HUDEP-2 (cell line): ENCODE measurements at regions not wholly inside any gene's neighbourhood (a gene's known extent, or its start where the extent isn't known, plus 50 kb on each side); places are given as distances from the start of the nearest gene placed in this dataset.

Experiments used
- DNase-seq, 76 experiments: peaks; one replicate each; lab custom pipeline; 2025; ENCODE audit not compliant: unreplicated experiment in 76 of 76; lab: John Stamatoyannopoulos, UW

GRCh38 chr10:44593952-44594351 is 209.1 kb upstream of the CXCL12 start:
- no peak for DNase-seq

- no peak for DNase-seq
Measured at GRCh38 chr10:44607116-44607515, 222.2 kb upstream of the CXCL12 start.

- no peak for DNase-seq
Measured at GRCh38 chr10:44618910-44619309, 234.0 kb upstream of the CXCL12 start.

- DNase-seq, result no peak
Measured at GRCh38 chr10:44619521-44619920, 234.6 kb upstream of the CXCL12 start.

GRCh38 chr10:44619975-44620374 is 235.1 kb upstream of the CXCL12 start:
- no peak for DNase-seq

GRCh38 chr10:44627591-44628354 is 242.9 kb upstream of the CXCL12 start:
- no peak for DNase-seq

GRCh38 chr10:44628921-44629320 is 244.0 kb upstream of the CXCL12 start:
- no peak for DNase-seq

- DNase-seq, result no peak
Measured at GRCh38 chr10:44635176-44635575, 250.3 kb upstream of the CXCL12 start.

GRCh38 chr10:44636625-44637024 is 251.7 kb upstream of the CXCL12 start:
- no peak for DNase-seq

- DNase-seq, result no peak
Measured at GRCh38 chr10:44640429-44640828, 255.5 kb upstream of the CXCL12 start.

GRCh38 chr10:44647473-44647872 is 262.6 kb upstream of the CXCL12 start:
- no peak for DNase-seq

GRCh38 chr10:44647877-44648542 is 263.1 kb upstream of the CXCL12 start:
- DNase-seq, result no peak

GRCh38 chr10:44650691-44651661 is 260.2 kb upstream of the TMEM72 start:
- DNase-seq, result no peak

- no peak for DNase-seq
Measured at GRCh38 chr10:44651834-44652233, 259.3 kb upstream of the TMEM72 start.

GRCh38 chr10:44659320-44659719 is 251.8 kb upstream of the TMEM72 start:
- no peak for DNase-seq

GRCh38 chr10:44660271-44660670 is 250.9 kb upstream of the TMEM72 start:
- no peak for DNase-seq

GRCh38 chr10:44662051-44662450 is 249.1 kb upstream of the TMEM72 start:
- DNase-seq, result no peak

GRCh38 chr10:44668336-44668735 is 242.8 kb upstream of the TMEM72 start:
- DNase-seq, result no peak

- no peak for DNase-seq
Measured at GRCh38 chr10:44671319-44671718, 239.8 kb upstream of the TMEM72 start.

- no peak for DNase-seq
Measured at GRCh38 chr10:44673245-44673983, 237.7 kb upstream of the TMEM72 start.
